Liver (tissue), 8 donors: ENCODE measurements at regions not wholly inside any gene's neighbourhood (a gene's known extent, or its start where the extent isn't known, plus 50 kb on each side); places are given as distances from the start of the nearest gene placed in this dataset.

ENCODE experiments used
- DNase-seq: peaks from one replicate; pipeline ENCODE4 v3.0.0-alpha.2; 2017; ENCODE audit warnings: low spot score
- H3K27ac ChIP-seq, 2 donors: one replicate each; pipeline ENCODE4 v1.7.0; 2013; ENCODE audit warnings: inconsistent platforms in 2 of 2, low read length in 2 of 2, control low read depth in 1 of 2, low read depth in 1 of 2, mild to moderate bottlenecking in 1 of 2
- H3K27me3 ChIP-seq, 4 donors: one replicate each; pipeline versions ENCODE4 v1.6.1 to v1.7.0; 2013; ENCODE audit warnings: low read length in 3 of 4, inconsistent platforms in 1 of 4, mild to moderate bottlenecking in 1 of 4, moderate library complexity in 1 of 4; ENCODE audit not compliant: control insufficient read depth in 4 of 4, insufficient read depth in 4 of 4
- H3K36me3 ChIP-seq, 4 donors: one replicate each; pipeline versions ENCODE4 v1.6.1 to v1.7.0; 2013; ENCODE audit warnings: low read length in 3 of 4, mild to moderate bottlenecking in 3 of 4, low read depth in 1 of 4, moderate library complexity in 1 of 4; ENCODE audit not compliant: control insufficient read depth in 4 of 4, insufficient read depth in 3 of 4
- H3K4me1 ChIP-seq, 4 donors: one replicate each; pipeline versions ENCODE4 v1.6.1 to v1.7.0; 2013; ENCODE audit warnings: low read length in 3 of 4, mild to moderate bottlenecking in 3 of 4, moderate library complexity in 1 of 4; ENCODE audit not compliant: control insufficient read depth in 4 of 4, insufficient read depth in 4 of 4
- H3K4me3 ChIP-seq, 3 donors: one replicate each; pipeline versions ENCODE4 v1.6.1 to v1.7.0; 2013; ENCODE audit warnings: low read length in 3 of 3, control low read depth in 1 of 3, low read depth in 1 of 3, mild to moderate bottlenecking in 1 of 3
- H3K9ac ChIP-seq, 2 donors: one replicate each; pipeline ENCODE4 v1.7.0; 2013; ENCODE audit warnings: low read length in 2 of 2, mild to moderate bottlenecking in 2 of 2, moderate library complexity in 2 of 2, control low read depth in 1 of 2, low read depth in 1 of 2
- H3K9me3 ChIP-seq, 4 donors: one replicate each; pipeline versions ENCODE4 v1.6.1 to v1.7.0; 2013; ENCODE audit warnings: low read length in 3 of 4; ENCODE audit not compliant: control insufficient read depth in 4 of 4
- ATF3 ChIP-seq: IDR thresholded peaks from 2 replicates; pipeline ENCODE4 v1.6.1; 2016; ENCODE audit warnings: antibody characterized with exemption
- CTCF ChIP-seq: fragments of 150-350 bp; IDR thresholded peaks from 2 replicates; pipeline ENCODE4 v1.5.1; 2017; ENCODE audit warnings: improper control_type of control experiment, low read depth, low read length; ENCODE audit not compliant: missing input control
- FOXA1 ChIP-seq: IDR thresholded peaks from 2 replicates; pipeline ENCODE4 v1.6.1; 2016; ENCODE audit warnings: antibody characterized with exemption
- GABPA ChIP-seq, 2 donors: IDR thresholded peaks in 1 of 2; conservative IDR thresholded peaks in 1 of 2; 2 replicates each; pipeline ENCODE4 v1.6.1; 2016; ENCODE audit warnings: antibody characterized with exemption in 2 of 2, mild to moderate bottlenecking in 1 of 2, moderate library complexity in 1 of 2
- HNF4A ChIP-seq, 2 donors: conservative IDR thresholded peaks; 2 replicates each; pipeline ENCODE4 v1.6.1; 2016; ENCODE audit warnings: antibody characterized with exemption in 2 of 2, mild to moderate bottlenecking in 2 of 2
- HNF4G ChIP-seq: IDR thresholded peaks from 2 replicates; pipeline ENCODE4 v1.6.1; 2016; ENCODE audit warnings: antibody characterized with exemption
- JUND ChIP-seq, 2 donors: IDR thresholded peaks; 2 replicates each; pipeline ENCODE4 v1.6.1; 2016; ENCODE audit warnings: antibody characterized with exemption in 2 of 2
- NR2F2 ChIP-seq: IDR thresholded peaks from 2 replicates; pipeline ENCODE4 v1.6.1; 2016; ENCODE audit warnings: antibody characterized with exemption
- RAD21 ChIP-seq, 2 donors: IDR thresholded peaks; 2 replicates each; pipeline ENCODE4 v1.6.1; 2016; ENCODE audit warnings: antibody characterized with exemption in 2 of 2, mild to moderate bottlenecking in 2 of 2
- REST ChIP-seq: IDR thresholded peaks from 2 replicates; pipeline ENCODE4 v1.6.1; 2016; ENCODE audit warnings: antibody characterized with exemption, mild to moderate bottlenecking
- RXRA ChIP-seq, 2 donors: IDR thresholded peaks; 2 replicates each; pipeline ENCODE4 v1.6.1; 2017 to 2018; ENCODE audit warnings: antibody characterized with exemption in 2 of 2, mild to moderate bottlenecking in 1 of 2
- TAF1 ChIP-seq: conservative IDR thresholded peaks from 2 replicates; pipeline ENCODE4 v1.6.1; 2016; ENCODE audit warnings: antibody characterized with exemption, mild to moderate bottlenecking
- YY1 ChIP-seq: IDR thresholded peaks from 2 replicates; pipeline ENCODE4 v1.6.1; 2016; ENCODE audit warnings: antibody characterized with exemption, mild to moderate bottlenecking
- WGBS: extraction: QIAGEN DNeasy Blood & Tissue Kit; methylation state at CpG from one replicate; pipeline ENCODE4 v1.1.7; 2013; 5-methylcytosine and 5-hydroxymethylcytosine counted together
- TF ChIP-seq, protein P1 (sequence below): IDR thresholded peaks from 2 replicates; pipeline ENCODE4 v1.6.1; 2016; ENCODE audit warnings: antibody characterized with exemption
- TF ChIP-seq, protein P2 (sequence below): IDR thresholded peaks from 2 replicates; pipeline ENCODE4 v1.6.1; 2016; ENCODE audit warnings: antibody characterized with exemption
- donor health status: healthy.
- donor health status: healthy.
- donor health status: healthy.
- donor health status: healthy.
- donor health status: healthy.

DNA sequence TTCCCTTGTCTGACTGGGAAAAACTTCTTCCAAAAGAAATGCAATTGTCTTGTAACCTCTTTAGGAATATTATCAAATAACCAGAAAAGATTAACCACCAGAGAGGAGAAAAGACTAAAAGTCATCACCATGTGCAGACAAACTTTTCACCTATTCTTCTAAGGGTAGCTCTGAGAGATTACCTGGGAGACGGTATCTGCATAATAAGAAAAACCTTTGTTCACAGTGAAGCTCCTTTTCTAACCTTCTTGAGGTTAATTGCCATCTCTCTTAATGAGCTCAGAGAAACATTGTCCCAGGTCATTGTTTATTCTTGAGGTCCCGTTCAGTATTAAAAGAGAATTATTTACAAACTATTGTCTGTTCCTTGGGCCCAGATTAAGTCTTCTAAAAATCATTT lies 1091.2 kb upstream of the LRRTM1 start:
- H3K4me3 ChIP-seq: no peak overlapping the region
- no peaks in the 10 kb centered on the region for H3K9me3 ChIP-seq
- no peak for DNase-seq
- no peaks in the 10 kb centered on the region for H3K4me1 ChIP-seq
- H3K36me3 ChIP-seq: no peaks in the 10 kb centered on the region
- H3K27ac ChIP-seq: no peak overlapping the region
- no peaks in the 10 kb centered on the region for H3K27me3 ChIP-seq
- no peak overlapping the region for H3K9ac ChIP-seq
- TF ChIP-seq, protein P1, sequence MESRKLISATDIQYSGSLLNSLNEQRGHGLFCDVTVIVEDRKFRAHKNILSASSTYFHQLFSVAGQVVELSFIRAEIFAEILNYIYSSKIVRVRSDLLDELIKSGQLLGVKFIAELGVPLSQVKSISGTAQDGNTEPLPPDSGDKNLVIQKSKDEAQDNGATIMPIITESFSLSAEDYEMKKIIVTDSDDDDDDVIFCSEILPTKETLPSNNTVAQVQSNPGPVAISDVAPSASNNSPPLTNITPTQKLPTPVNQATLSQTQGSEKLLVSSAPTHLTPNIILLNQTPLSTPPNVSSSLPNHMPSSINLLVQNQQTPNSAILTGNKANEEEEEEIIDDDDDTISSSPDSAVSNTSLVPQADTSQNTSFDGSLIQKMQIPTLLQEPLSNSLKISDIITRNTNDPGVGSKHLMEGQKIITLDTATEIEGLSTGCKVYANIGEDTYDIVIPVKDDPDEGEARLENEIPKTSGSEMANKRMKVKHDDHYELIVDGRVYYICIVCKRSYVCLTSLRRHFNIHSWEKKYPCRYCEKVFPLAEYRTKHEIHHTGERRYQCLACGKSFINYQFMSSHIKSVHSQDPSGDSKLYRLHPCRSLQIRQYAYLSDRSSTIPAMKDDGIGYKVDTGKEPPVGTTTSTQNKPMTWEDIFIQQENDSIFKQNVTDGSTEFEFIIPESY: no peak
- TF ChIP-seq FOXA1: no peak
- TF ChIP-seq HNF4G: no peak
- no peak for TF ChIP-seq HNF4A (conservative IDR thresholded peaks at IDR 0.05)
- TF ChIP-seq, protein P2, sequence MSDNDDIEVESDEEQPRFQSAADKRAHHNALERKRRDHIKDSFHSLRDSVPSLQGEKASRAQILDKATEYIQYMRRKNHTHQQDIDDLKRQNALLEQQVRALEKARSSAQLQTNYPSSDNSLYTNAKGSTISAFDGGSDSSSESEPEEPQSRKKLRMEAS: no peak
- TF ChIP-seq JUND (IDR thresholded peaks at IDR 0.05): no peak
- no peak for TF ChIP-seq CTCF
- TF ChIP-seq YY1: no peak
- TF ChIP-seq RXRA (IDR thresholded peaks at IDR 0.05): no peak
- TF ChIP-seq GABPA (IDR thresholded peaks at IDR 0.05 in 1 of 2, conservative IDR thresholded peaks at IDR 0.05 in 1 of 2): no peak
- TF ChIP-seq REST: no peak
- no peak for TF ChIP-seq TAF1
- TF ChIP-seq NR2F2: no peak
- no peak for TF ChIP-seq ATF3
- 49% methylated on average over 2 of the region's 2 CpGs for WGBS

DNA sequence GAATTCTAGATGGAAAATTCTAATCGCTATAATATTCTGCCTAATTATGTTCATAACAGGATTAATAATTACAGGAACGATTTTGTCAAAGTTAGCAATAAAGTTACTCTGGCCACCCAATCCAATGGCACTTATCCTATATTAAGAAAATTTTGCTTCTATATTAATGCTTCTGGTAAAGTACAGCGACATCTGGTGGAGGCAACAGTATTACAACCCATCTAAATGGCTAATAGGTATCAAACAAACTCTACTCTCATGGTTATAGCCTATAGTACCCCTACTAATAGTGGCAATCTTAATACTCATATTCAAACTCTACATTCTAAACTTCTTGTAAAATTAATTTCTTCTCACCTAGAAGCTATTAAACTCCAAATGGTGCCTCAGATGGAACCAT lies 1084.7 kb upstream of the LRRTM1 start:
- Histone ChIP-seq H3K9ac (no peak overlapping the region), H3K27me3 (no peaks in the 10 kb centered on the region), H3K4me3 (no peak overlapping the region), H3K9me3 (peaks cover 0 to 8% (median 1%) of the 10 kb centered on the region in 4 donors), H3K36me3 (no peaks in the 10 kb centered on the region), H3K4me1 (no peaks in the 10 kb centered on the region), H3K27ac (no peak overlapping the region)
- DNase-seq: no peak
- TF ChIP-seq CTCF (peak; percentile 16), RAD21 (IDR thresholded peaks at IDR 0.05) (peak in 1 of 2 donors; percentile 9)
- TF ChIP-seq, protein P2: no peak
- WGBS: 70% methylated on average over 3 of the region's 3 CpGs
